ENCODE measurements at regions not wholly inside any gene's neighbourhood (a gene's known extent, or its start where the extent isn't known, plus 50 kb on each side); places are given as distances from the start of the nearest gene placed in this dataset.

DNA sequence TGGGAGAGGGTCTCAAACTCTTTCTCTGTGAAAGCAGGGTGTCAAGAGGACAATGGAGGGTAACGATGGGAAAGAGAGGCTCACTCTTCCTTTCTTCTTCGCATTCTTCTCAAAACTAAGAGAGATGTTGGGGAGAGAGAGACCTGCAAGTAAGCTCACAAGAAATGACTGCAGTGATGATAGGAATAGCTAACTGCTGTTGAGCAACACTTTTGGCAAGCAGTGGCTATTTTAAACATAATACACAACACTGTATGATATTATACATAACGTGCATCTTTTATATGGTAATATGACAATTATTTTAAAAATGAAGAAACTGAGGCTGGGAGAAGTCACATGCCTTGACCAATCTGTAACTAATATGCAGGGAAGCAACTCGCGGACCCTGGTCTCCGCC lies 247.5 kb downstream of the CMPK2 start:
- H3K9me2 ChIP-seq (replicated peaks; ENCODE audit: low read depth, low read length), result no peaks in the 10 kb centered on the region
- H3K9me3 ChIP-seq (ENCODE audit: insufficient read depth, low read depth, low read length), result no peaks in the 10 kb centered on the region
- H3F3A ChIP-seq (ENCODE audit: low read depth), result no peaks in the 10 kb centered on the region
- TF ChIP-seq EZH2phosphoT487 (IDR thresholded peaks at IDR 0.05; ENCODE audit: borderline replicate concordance), result no peak
- TF ChIP-seq, protein P1, sequence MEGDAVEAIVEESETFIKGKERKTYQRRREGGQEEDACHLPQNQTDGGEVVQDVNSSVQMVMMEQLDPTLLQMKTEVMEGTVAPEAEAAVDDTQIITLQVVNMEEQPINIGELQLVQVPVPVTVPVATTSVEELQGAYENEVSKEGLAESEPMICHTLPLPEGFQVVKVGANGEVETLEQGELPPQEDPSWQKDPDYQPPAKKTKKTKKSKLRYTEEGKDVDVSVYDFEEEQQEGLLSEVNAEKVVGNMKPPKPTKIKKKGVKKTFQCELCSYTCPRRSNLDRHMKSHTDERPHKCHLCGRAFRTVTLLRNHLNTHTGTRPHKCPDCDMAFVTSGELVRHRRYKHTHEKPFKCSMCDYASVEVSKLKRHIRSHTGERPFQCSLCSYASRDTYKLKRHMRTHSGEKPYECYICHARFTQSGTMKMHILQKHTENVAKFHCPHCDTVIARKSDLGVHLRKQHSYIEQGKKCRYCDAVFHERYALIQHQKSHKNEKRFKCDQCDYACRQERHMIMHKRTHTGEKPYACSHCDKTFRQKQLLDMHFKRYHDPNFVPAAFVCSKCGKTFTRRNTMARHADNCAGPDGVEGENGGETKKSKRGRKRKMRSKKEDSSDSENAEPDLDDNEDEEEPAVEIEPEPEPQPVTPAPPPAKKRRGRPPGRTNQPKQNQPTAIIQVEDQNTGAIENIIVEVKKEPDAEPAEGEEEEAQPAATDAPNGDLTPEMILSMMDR (conservative IDR thresholded peaks at IDR 0.05; ENCODE audit: low read length), result no peak
- H3K4me2 ChIP-seq (ENCODE audit: low read depth, low read length, poor library complexity, severe bottlenecking), result no peak overlapping the region
- H4K20me1 ChIP-seq (ENCODE audit: insufficient read depth, low read length, poor library complexity, severe bottlenecking), result no peaks in the 10 kb centered on the region
- no peak overlapping the region for H2AFZ ChIP-seq (ENCODE audit: low read length)
- no peaks in the 10 kb centered on the region for H3K36me3 ChIP-seq (ENCODE audit: insufficient read depth, low read length)
- H3K4me3 ChIP-seq (ENCODE audit: low read length, poor library complexity, severe bottlenecking), result no peak overlapping the region
- no peak overlapping the region for H3K9ac ChIP-seq (ENCODE audit: low read depth, low read length, poor library complexity, severe bottlenecking)
- H3K79me2 ChIP-seq (ENCODE audit: insufficient read depth, low read length), result no peaks in the 10 kb centered on the region
- no peaks in the 10 kb centered on the region for H3K27me3 ChIP-seq (ENCODE audit: insufficient read depth, low read length, poor library complexity, severe bottlenecking)
- H3K4me1 ChIP-seq (ENCODE audit: insufficient read depth, low read length, poor library complexity, severe bottlenecking), result no peaks in the 10 kb centered on the region

- Histone ChIP-seq H3K9ac (ENCODE audit: low read depth, low read length, poor library complexity, severe bottlenecking) (no peak overlapping the region), H2AFZ (ENCODE audit: low read length) (no peak overlapping the region), H3K79me2 (ENCODE audit: insufficient read depth, low read length) (no peaks in the 10 kb centered on the region), H3K27me3 (ENCODE audit: insufficient read depth, low read length, poor library complexity, severe bottlenecking) (no peaks in the 10 kb centered on the region), H3K9me3 (ENCODE audit: insufficient read depth, low read depth, low read length) (no peaks in the 10 kb centered on the region), H3K4me3 (ENCODE audit: low read length, poor library complexity, severe bottlenecking) (no peak overlapping the region), H3K4me2 (ENCODE audit: low read depth, low read length, poor library complexity, severe bottlenecking) (no peak overlapping the region), H3K9me2 (replicated peaks; ENCODE audit: low read depth, low read length) (no peaks in the 10 kb centered on the region), H3K36me3 (ENCODE audit: insufficient read depth, low read length) (no peaks in the 10 kb centered on the region), H4K20me1 (ENCODE audit: insufficient read depth, low read length, poor library complexity, severe bottlenecking) (no peaks in the 10 kb centered on the region), H3F3A (ENCODE audit: low read depth) (no peaks in the 10 kb centered on the region), H3K4me1 (ENCODE audit: insufficient read depth, low read length, poor library complexity, severe bottlenecking) (no peaks in the 10 kb centered on the region)
- no peak for TF ChIP-seq EZH2phosphoT487 (IDR thresholded peaks at IDR 0.05; ENCODE audit: borderline replicate concordance)
- TF ChIP-seq, protein P1 (conservative IDR thresholded peaks at IDR 0.05; ENCODE audit: low read length), result no peak
These were observed 242.0 kb downstream of the CMPK2 start for GRCh38 chr2:6623746-6624145.

DNA sequence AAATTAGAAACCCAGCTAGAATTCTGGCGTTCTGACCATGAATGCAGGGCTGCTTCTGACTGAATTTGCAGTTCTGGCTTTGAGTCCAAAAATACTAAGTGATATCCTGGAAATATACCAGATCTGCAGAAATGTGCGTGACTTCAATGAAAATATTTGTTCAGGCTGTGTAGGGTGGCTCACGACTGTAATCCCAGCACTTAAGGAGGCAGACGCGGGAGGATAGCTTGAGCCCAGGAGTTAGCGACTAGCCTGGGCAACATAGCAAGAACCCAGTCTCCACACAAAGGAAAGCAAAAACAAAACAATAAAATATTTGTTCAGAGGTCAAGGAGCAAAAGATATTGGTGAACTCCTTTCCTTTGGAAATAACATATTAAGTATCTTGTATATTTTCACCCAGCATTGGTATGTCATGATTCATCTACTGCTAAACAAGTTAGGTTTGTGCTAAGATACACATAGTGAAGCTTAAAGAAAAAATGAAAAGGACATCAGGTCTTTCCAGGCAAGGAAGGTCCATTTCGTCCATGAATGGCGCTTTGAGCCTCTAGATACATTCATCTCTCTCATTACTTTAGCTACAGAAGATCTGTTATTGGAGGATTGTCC lies 239.2 kb downstream of the CMPK2 start:
- Histone ChIP-seq H3K4me3 (ENCODE audit: low read length, poor library complexity, severe bottlenecking) (no peak overlapping the region), H3K4me1 (ENCODE audit: insufficient read depth, low read length, poor library complexity, severe bottlenecking) (no peaks in the 10 kb centered on the region), H3K9me2 (replicated peaks; ENCODE audit: low read depth, low read length) (no peaks in the 10 kb centered on the region), H3K9ac (ENCODE audit: low read depth, low read length, poor library complexity, severe bottlenecking) (no peak overlapping the region), H3K4me2 (ENCODE audit: low read depth, low read length, poor library complexity, severe bottlenecking) (no peak overlapping the region), H4K20me1 (ENCODE audit: insufficient read depth, low read length, poor library complexity, severe bottlenecking) (no peaks in the 10 kb centered on the region), H3K27me3 (ENCODE audit: insufficient read depth, low read length, poor library complexity, severe bottlenecking) (no peaks in the 10 kb centered on the region), H3K36me3 (ENCODE audit: insufficient read depth, low read length) (no peaks in the 10 kb centered on the region), H2AFZ (ENCODE audit: low read length) (no peak overlapping the region), H3F3A (ENCODE audit: low read depth) (no peaks in the 10 kb centered on the region), H3K79me2 (ENCODE audit: insufficient read depth, low read length) (no peaks in the 10 kb centered on the region), H3K9me3 (ENCODE audit: insufficient read depth, low read depth, low read length) (no peaks in the 10 kb centered on the region)
- TF ChIP-seq EZH2phosphoT487 (IDR thresholded peaks at IDR 0.05; ENCODE audit: borderline replicate concordance), result no peak
- TF ChIP-seq, protein P1 (conservative IDR thresholded peaks at IDR 0.05; ENCODE audit: low read length), result no peak

Data from Loucy (cell line).